NCI-H1417 treated with DMSO at 0.1 percent for 48 hours (cell line): ENCODE measurements at regions not wholly inside any gene's neighbourhood (a gene's known extent, or its start where the extent isn't known, plus 50 kb on each side); places are given as distances from the start of the nearest gene placed in this dataset.

Experiments used
- DNase-seq: peaks from one replicate; lab custom pipeline; 2025; lab: John Stamatoyannopoulos, UW

GRCh38 chr2:62596061-62596921, 90.3 kb upstream of the TMEM17 start:
- DNase-seq: no peak

GRCh38 chr2:62595474-62595873, 89.5 kb upstream of the TMEM17 start:
- DNase-seq: no peak

DNA sequence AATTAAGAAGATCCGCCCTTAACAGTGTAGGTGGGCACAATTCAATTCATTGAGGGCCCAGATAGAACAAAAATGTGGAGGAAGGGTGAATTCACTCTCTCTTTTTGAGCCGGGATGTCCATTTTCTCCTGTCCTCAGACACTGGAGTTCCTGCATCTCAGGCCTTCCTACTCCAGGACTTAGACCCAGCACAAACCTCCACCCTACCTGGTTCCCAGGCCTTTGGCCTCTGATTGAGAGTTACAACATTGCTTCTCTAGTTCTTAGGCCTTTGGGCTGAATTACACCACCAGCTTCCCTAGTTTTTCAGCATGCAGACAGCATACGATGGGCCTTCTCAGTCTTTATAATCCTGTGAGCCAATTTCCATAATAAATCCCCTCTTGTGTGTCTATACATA, 87.8 kb upstream of the TMEM17 start:
- no peak for DNase-seq

GRCh38 chr2:62591491-62591890, 85.5 kb upstream of the TMEM17 start:
- DNase-seq: no peak

GRCh38 chr2:62589691-62590356, 83.8 kb upstream of the TMEM17 start:
- no peak for DNase-seq

- no peak for DNase-seq
Observed at GRCh38 chr2:62587592-62587991, 81.6 kb upstream of the TMEM17 start.

GRCh38 chr2:62586981-62587380, 81.0 kb upstream of the TMEM17 start:
- no peak for DNase-seq

- no peak for DNase-seq
Observed at GRCh38 chr2:62578803-62579640, 73.0 kb upstream of the TMEM17 start.

- DNase-seq: no peak
Observed at GRCh38 chr2:62577994-62578781, 72.2 kb upstream of the TMEM17 start.

- DNase-seq: no peak
Observed at GRCh38 chr2:62576276-62576939, 70.4 kb upstream of the TMEM17 start.

GRCh38 chr2:62573936-62574335, 67.9 kb upstream of the TMEM17 start:
- DNase-seq: no peak

DNA sequence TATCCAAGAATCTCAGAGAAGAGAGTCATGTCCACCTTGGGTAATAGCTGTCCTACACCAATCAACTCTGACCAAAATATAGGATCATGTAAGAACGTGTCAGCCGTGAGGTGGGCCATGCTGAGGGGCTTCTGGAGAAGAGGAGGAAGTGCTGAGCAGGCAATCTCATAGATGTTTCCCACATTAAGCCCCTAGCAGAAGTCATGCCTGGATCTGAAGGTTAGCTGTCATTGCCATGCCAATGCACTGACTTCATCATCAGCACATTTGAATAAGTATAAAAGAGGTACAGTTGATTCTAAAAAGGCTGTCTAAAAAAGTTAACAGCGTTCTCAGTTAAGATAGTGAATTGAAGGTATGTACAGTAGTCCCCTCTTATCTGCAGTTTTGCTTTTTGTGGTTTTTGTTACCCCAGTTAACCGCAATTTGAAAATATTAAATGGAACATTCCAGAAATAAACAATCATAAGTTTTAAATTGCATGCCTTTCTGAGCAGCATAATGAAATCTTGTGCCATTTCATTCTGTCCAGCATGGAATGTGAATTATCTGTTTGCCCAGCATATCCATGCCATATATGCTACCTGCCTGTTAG, 67.2 kb upstream of the TMEM17 start:
- no peak for DNase-seq

GRCh38 chr2:62570861-62571698, 65.1 kb upstream of the TMEM17 start:
- no peak for DNase-seq

DNA sequence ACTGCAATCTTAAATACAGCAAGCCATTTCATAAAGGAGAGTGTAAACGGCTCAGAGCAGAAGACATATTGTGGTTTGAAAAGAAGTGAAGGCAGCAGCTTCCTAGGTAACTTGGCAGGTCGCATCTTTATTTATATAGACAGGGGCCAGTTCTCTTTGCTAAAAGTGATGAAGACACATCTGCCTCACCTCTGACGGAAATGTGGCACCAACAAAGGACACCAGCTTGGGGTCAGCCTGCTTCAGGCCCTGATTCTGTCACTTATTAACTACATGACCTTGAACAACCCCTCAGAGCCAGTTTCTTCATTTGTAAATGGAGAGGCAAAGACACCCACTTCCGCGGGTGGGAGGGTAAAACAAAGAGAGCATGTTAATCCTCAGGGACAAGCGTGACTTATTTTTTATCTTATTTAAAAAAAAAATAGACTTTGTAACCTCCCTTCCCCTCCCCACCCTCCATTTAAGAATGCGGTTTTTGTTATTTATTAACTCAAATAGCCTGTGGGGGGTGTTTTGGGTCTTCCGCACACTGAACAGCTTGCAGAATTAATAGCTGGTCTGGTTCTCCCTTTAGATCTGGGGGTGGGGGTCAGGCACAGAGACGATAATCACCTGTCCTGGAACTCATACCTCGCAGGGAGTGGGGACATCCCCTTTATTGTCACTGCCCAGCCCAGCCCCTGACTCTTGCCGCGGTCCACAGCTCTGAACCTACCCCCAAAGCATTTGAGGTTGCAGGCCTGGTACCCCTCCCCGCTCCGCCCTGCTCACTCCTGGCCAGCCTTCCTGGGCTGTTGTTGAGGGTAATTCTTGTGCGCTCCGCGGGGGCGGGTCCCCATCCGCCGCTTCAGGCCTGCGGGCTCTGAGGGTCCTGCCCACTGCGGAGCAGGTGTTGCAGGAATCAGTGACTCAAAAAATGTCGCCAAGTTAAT, 64.2 kb upstream of the TMEM17 start:
- no peak for DNase-seq

- peak; percentile 2 for DNase-seq
Observed at GRCh38 chr2:62568983-62569837, 63.2 kb upstream of the TMEM17 start.

DNA sequence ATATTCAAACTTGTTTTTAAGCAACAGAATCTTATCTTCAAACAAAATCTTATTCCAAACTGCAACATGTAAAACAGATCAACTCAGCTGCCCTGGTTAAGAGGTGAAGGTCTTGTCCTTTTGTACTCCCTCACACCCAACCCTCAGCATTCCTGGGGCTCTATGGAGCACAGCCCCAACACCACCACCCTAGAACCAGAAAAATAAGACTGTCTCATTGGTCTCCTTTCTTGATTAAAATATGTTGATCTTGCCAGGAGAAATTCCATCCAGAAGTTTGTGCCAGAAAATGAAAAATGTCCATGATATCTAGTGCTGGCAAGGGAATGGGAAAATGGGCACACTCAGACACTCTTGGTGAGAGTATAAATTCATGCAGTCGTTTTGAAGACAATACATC, 62.1 kb upstream of the TMEM17 start:
- DNase-seq: no peak

- DNase-seq: no peak
Observed at GRCh38 chr2:62567669-62568068, 61.7 kb upstream of the TMEM17 start.

- no peak for DNase-seq
Observed at GRCh38 chr2:62566847-62567246, 60.9 kb upstream of the TMEM17 start.
